ENCODE measurements at regions not wholly inside any gene's neighbourhood (a gene's known extent, or its start where the extent isn't known, plus 50 kb on each side); places are given as distances from the start of the nearest gene placed in this dataset.

- no peaks in the 10 kb centered on the region for H3K4me1 ChIP-seq (ENCODE audit: control insufficient read depth in 1 of 2, insufficient read depth in 2 of 2, low read length in 2 of 2)
- ChIA-PET RAD21 (ENCODE audit: low non-redundant PET in 1 of 2, low total read pairs in 2 of 2, uncharacterized antibody in 2 of 2, unreplicated experiment in 2 of 2) (no interaction called here), POLR2A (no interaction called here), CTCF (no interaction called here)
- H3K79me2 ChIP-seq (ENCODE audit: insufficient read depth, low read length) = no peaks in the 10 kb centered on the region
- no peak overlapping the region for H3K4me3 ChIP-seq (replicated peaks in 1 of 2; ENCODE audit: low read depth in 1 of 2, low read length in 2 of 2)
- H4K20me1 ChIP-seq (ENCODE audit: insufficient read depth) = no peaks in the 10 kb centered on the region
- H3K9ac ChIP-seq (ENCODE audit: low read length) = no peak overlapping the region
- no peaks in the 10 kb centered on the region for H3K27me3 ChIP-seq (ENCODE audit: insufficient read depth, low read length)
- no peak overlapping the region for H3K27ac ChIP-seq (ENCODE audit: low read depth, low read length)
- TF ChIP-seq YY1 (IDR thresholded peaks at IDR 0.05; ENCODE audit: extremely low read depth, insufficient replicate concordance, low read depth, low read length) = no peak
- TF ChIP-seq POLR2AphosphoS5 (IDR thresholded peaks at IDR 0.05; ENCODE audit: low read depth, low read length) = no peak
- no peak for TF ChIP-seq SP1 (IDR thresholded peaks at IDR 0.05; ENCODE audit: low read depth)
- no peak for TF ChIP-seq JUND (IDR thresholded peaks at IDR 0.05)
- no peak for TF ChIP-seq EZH2phosphoT487 (IDR thresholded peaks at IDR 0.05; ENCODE audit: borderline replicate concordance)
- H3K9me3 ChIP-seq (ENCODE audit: control insufficient read depth in 1 of 2, insufficient read depth in 1 of 2, low read depth in 1 of 2, low read length in 2 of 2) = no peaks in the 10 kb centered on the region
- no peaks in the 10 kb centered on the region for H3K36me3 ChIP-seq (ENCODE audit: control insufficient read depth in 1 of 2, insufficient read depth in 2 of 2, low read length in 2 of 2)
- intact Hi-C loops (cut with micrococcal nuclease) = no loop called here
- no peak for ATAC-seq
- H3K9me2 ChIP-seq (ENCODE audit: insufficient read depth) = no peaks in the 10 kb centered on the region
- no peak for DNase-seq (ENCODE audit: low read depth, low spot score)
- BruUV-seq (replicated peaks) = no TSS peak
- H2AFZ ChIP-seq (ENCODE audit: low read depth, low read length, poor library complexity, severe bottlenecking) = no peak overlapping the region
- H3K4me2 ChIP-seq (ENCODE audit: low read length) = no peak overlapping the region
Observed at GRCh38 chr10:78535716-78536218, 502.1 kb downstream of the RPS24 start.

- no peak overlapping the region for H3K27ac ChIP-seq (ENCODE audit: low read depth, low read length)
- H4K20me1 ChIP-seq (ENCODE audit: insufficient read depth) = no peaks in the 10 kb centered on the region
- ChIA-PET RAD21 (ENCODE audit: low non-redundant PET in 1 of 2, low total read pairs in 2 of 2, uncharacterized antibody in 2 of 2, unreplicated experiment in 2 of 2) (no interaction called here), POLR2A (no interaction called here), CTCF (no interaction called here)
- H3K9ac ChIP-seq (ENCODE audit: low read length) = no peak overlapping the region
- no peaks in the 10 kb centered on the region for H3K9me2 ChIP-seq (ENCODE audit: insufficient read depth)
- ATAC-seq (no peak), DNase-seq (ENCODE audit: low read depth, low spot score) (no peak)
- no peaks in the 10 kb centered on the region for H3K4me1 ChIP-seq (ENCODE audit: control insufficient read depth in 1 of 2, insufficient read depth in 2 of 2, low read length in 2 of 2)
- intact Hi-C loops (cut with micrococcal nuclease) = no loop called here
- H3K9me3 ChIP-seq (ENCODE audit: control insufficient read depth in 1 of 2, insufficient read depth in 1 of 2, low read depth in 1 of 2, low read length in 2 of 2) = no peaks in the 10 kb centered on the region
- H3K36me3 ChIP-seq (ENCODE audit: control insufficient read depth in 1 of 2, insufficient read depth in 2 of 2, low read length in 2 of 2) = no peaks in the 10 kb centered on the region
- H2AFZ ChIP-seq (ENCODE audit: low read depth, low read length, poor library complexity, severe bottlenecking) = no peak overlapping the region
- H3K4me3 ChIP-seq (replicated peaks in 1 of 2; ENCODE audit: low read depth in 1 of 2, low read length in 2 of 2) = no peak overlapping the region
- TF ChIP-seq ZBTB33 (IDR thresholded peaks at IDR 0.05; ENCODE audit: extremely low read depth, insufficient replicate concordance, low read length) (no peak), FOSL1 (IDR thresholded peaks at IDR 0.05; ENCODE audit: low read depth) (no peak), EZH2phosphoT487 (IDR thresholded peaks at IDR 0.05; ENCODE audit: borderline replicate concordance) (no peak), ZFX (IDR thresholded peaks at IDR 0.05) (no peak), CEBPB (IDR thresholded peaks at IDR 0.05; ENCODE audit: low read depth) (no peak), TCF7L2 (IDR thresholded peaks at IDR 0.05; ENCODE audit: borderline replicate concordance, extremely low read depth, insufficient read depth, insufficient read length) (no peak), ZNF274 (IDR thresholded peaks at IDR 0.05; ENCODE audit: low read depth, low read length) (no peak), MAX (IDR thresholded peaks at IDR 0.05) (no peak), SRF (IDR thresholded peaks at IDR 0.05; ENCODE audit: low read depth) (no peak)
- no peaks in the 10 kb centered on the region for H3K79me2 ChIP-seq (ENCODE audit: insufficient read depth, low read length)
- H3K27me3 ChIP-seq (ENCODE audit: insufficient read depth, low read length) = no peaks in the 10 kb centered on the region
- no peak overlapping the region for H3K4me2 ChIP-seq (ENCODE audit: low read length)
- BruUV-seq (replicated peaks) = no TSS peak
Observed at GRCh38 chr10:78537018-78537417, 503.4 kb downstream of the RPS24 start.

All from HCT116 (cell line).